K562 (cell line): ENCODE measurements at regions not wholly inside any gene's neighbourhood (a gene's known extent, or its start where the extent isn't known, plus 50 kb on each side); places are given as distances from the start of the nearest gene placed in this dataset.

Source experiments
- ATAC-seq: fragments of 200-7000 bp; cut with Tn5 transposase; 3 replicates; pipeline ENCODE4 v1.9.1; 2020; ENCODE audit warnings: moderate library complexity
- BruUV-seq: library from RNA; stranded (reverse); fragments of 400-500 nt; replicated peaks from 2 replicates; lab custom pipeline; 2021; lab: Mats Ljungman, UMichigan
- CTCF ChIA-PET: fragments of 300-600 bp; formaldehyde crosslinking; extraction: SDS; loops from one replicate; lab custom pipeline; 2021; ENCODE audit warnings: low intra/inter-chr PET ratio; lab: Yijun Ruan, JAX
- POLR2A ChIA-PET: fragments of 300-600, 350-650 bp; sonication (Branson Sonifier 250); formaldehyde crosslinking; extraction: SDS; loops from one replicate; lab custom pipeline; 2021; ENCODE audit warnings: antibody characterized with exemption, inconsistent platforms; lab: Yijun Ruan, JAX
- DNase-seq, 4 experiments: peaks; one replicate each; pipeline versions ENCODE4 v3.0.0 to v3.0.0-alpha.2; 2011 to 2018; ENCODE audit warnings: low spot score in 3 of 4, mixed read lengths in 3 of 4; ENCODE audit errors: extremely low read depth in 1 of 4
- FAIRE-seq: peaks from 2 replicates; lab custom pipeline; 2011; peaks lifted over from hg19 to GRCh38; lab: Jason Lieb, UNC
- H2AFZ ChIP-seq: 2 replicates; pipeline ENCODE4 v1.6.0; 2011; ENCODE audit warnings: low read depth, low read length, control low read depth, inconsistent platforms
- H3K27ac ChIP-seq: fragments of 200-600 bp; 3 replicates; pipeline ENCODE4 v1.8.0; 2011; ENCODE audit warnings: low read depth, mild to moderate bottlenecking, control low read depth, inconsistent platforms, low read length, moderate library complexity, mixed read lengths; ENCODE audit errors: extremely low read depth
- H3K27me3 ChIP-seq, 2 experiments: fragments of 300-600 bp in 1 of 2; 2 replicates in 1 of 2; 3 replicates in 1 of 2; pipeline versions ENCODE4 v1.6.0 to v1.8.0; 2011; ENCODE audit warnings: inconsistent platforms in 2 of 2, low read length in 2 of 2, mild to moderate bottlenecking in 1 of 2, mixed read lengths in 1 of 2, moderate library complexity in 1 of 2; ENCODE audit not compliant: control insufficient read depth in 2 of 2, insufficient read depth in 2 of 2
- H3K36me3 ChIP-seq: fragments of 300-600 bp; 3 replicates; pipeline ENCODE4 v1.8.0; 2011; ENCODE audit warnings: mild to moderate bottlenecking, low read length, inconsistent platforms; ENCODE audit not compliant: control insufficient read depth, insufficient read depth
- H3K4me1 ChIP-seq, 2 experiments: fragments of 200-600 bp in 1 of 2; replicated peaks in 1 of 2; 2 replicates in 1 of 2; 3 replicates in 1 of 2; pipeline versions ENCODE4 v1.5.1 to v1.8.0; 2011; ENCODE audit warnings: inconsistent platforms in 2 of 2, low read length in 2 of 2, mild to moderate bottlenecking in 1 of 2, mixed read lengths in 1 of 2, moderate library complexity in 1 of 2; ENCODE audit not compliant: control insufficient read depth in 2 of 2, insufficient read depth in 2 of 2
- H3K4me2 ChIP-seq: 2 replicates; pipeline ENCODE4 v1.6.1; 2011; ENCODE audit warnings: low read length, control low read depth, inconsistent platforms, mixed read lengths; ENCODE audit not compliant: insufficient read depth
- H3K4me3 ChIP-seq: fragments of 200-600 bp; sonication (generic), shearing (Covaris generic); 2 replicates; pipeline ENCODE4 v1.5.1; 2016; ENCODE audit warnings: control low read depth, inconsistent platforms
- H3K79me2 ChIP-seq: fragments of 200-600 bp; 3 replicates; pipeline ENCODE4 v1.8.0; 2011; ENCODE audit warnings: low read length, inconsistent platforms; ENCODE audit not compliant: control insufficient read depth, insufficient read depth
- H3K9ac ChIP-seq, 2 experiments: 2 replicates each; pipeline versions ENCODE4 v1.6.0 to v1.6.1; 2011; ENCODE audit warnings: low read depth in 2 of 2, low read length in 2 of 2, control low read depth in 1 of 2, inconsistent platforms in 1 of 2, mild to moderate bottlenecking in 1 of 2, mixed read lengths in 1 of 2; ENCODE audit not compliant: insufficient read depth in 1 of 2
- H3K9me1 ChIP-seq: one replicate; pipeline ENCODE4 v1.6.0; 2011; ENCODE audit warnings: inconsistent platforms, mild to moderate bottlenecking, low read length, moderate library complexity; ENCODE audit not compliant: control insufficient read depth, insufficient read depth
- H3K9me3 ChIP-seq: replicated peaks from 2 replicates; pipeline ENCODE4 v1.5.1; 2011; ENCODE audit warnings: low read depth, low read length, inconsistent platforms; ENCODE audit not compliant: control insufficient read depth, insufficient read depth
- H4K20me1 ChIP-seq: replicated peaks from 2 replicates; pipeline ENCODE4 v1.6.1; 2011; ENCODE audit warnings: low read length, inconsistent platforms, mixed read lengths; ENCODE audit not compliant: control insufficient read depth, insufficient read depth
- TAF15 ChIP-seq: fragments of 200-400 bp; formaldehyde crosslinking; IDR thresholded peaks from 2 replicates; pipeline ENCODE4 v1.6.1; 2017; ENCODE audit warnings: mild to moderate bottlenecking, low read depth, low read length, moderate library complexity
- ZBTB11 ChIP-seq, 3 experiments: fragments of 200-800 bp in 1 of 3; fragments of 250-450 bp in 1 of 3; fragments of 450-650 bp in 1 of 3; sonication (Bioruptor Pico) in 1 of 3; sonication (Bioruptor generic) in 1 of 3; formaldehyde crosslinking in 1 of 3; IDR thresholded peaks; 2 replicates each; pipeline versions ENCODE4 v1.6.1 to v1.8.0; 2016 to 2022; ENCODE audit warnings: mild to moderate bottlenecking in 2 of 3, missing genetic modification characterization in 2 of 3, missing compliant biosample characterization in 1 of 3, moderate library complexity in 1 of 3
- ZNF780A ChIP-seq: fragments of 250-450 bp; sonication (Bioruptor Pico); IDR thresholded peaks from 2 replicates; pipeline ENCODE4 v1.5.0; 2021; ENCODE audit warnings: mild to moderate bottlenecking
- WGBS: fragments of 100-300 bp; shearing (Covaris generic); methylation state at CpG from one replicate; pipeline ENCODE4 v1.1.6; 2016; ENCODE audit warnings: low coverage, mixed read lengths; ENCODE audit not compliant: insufficient coverage; ENCODE audit errors: missing lambda C conversion rate; 5-methylcytosine and 5-hydroxymethylcytosine counted together
- in situ Hi-C: fragments of 300-500 bp; cut with MboI; formaldehyde crosslinking; loops from 4 replicates; pipeline ENCODE4 v1.15.0; 2018; ENCODE audit warnings: inconsistent platforms, mixed read lengths
- intact Hi-C: fragments of 100-400 bp; cut with micrococcal nuclease; formaldehyde crosslinking; loops from 2 replicates; pipeline ENCODE4 v1.14.2; 2022

GRCh38 chr20:54727490-54727889, 252.1 kb downstream of the DOK5 start:
- H4K20me1 ChIP-seq = no peaks in the 10 kb centered on the region
- no peaks in the 10 kb centered on the region for H3K79me2 ChIP-seq
- no peak for DNase-seq
- ChIA-PET CTCF (no interaction called here), POLR2A (no interaction called here)
- H3K9me3 ChIP-seq = no peaks in the 10 kb centered on the region
- no peaks in the 10 kb centered on the region for H3K4me1 ChIP-seq
- intact Hi-C loops (no loop called here), in situ Hi-C loops (no loop called here)
- no peak overlapping the region for H3K4me3 ChIP-seq
- no peak overlapping the region for H2AFZ ChIP-seq
- ATAC-seq = no peak
- H3K4me2 ChIP-seq = no peak overlapping the region
- no peak for TF ChIP-seq ZNF780A (CRISPR knock-in tag)
- no peaks in the 10 kb centered on the region for H3K36me3 ChIP-seq
- WGBS = 0% methylated on average over 4 of the region's 4 CpGs
- H3K9me1 ChIP-seq = no peaks in the 10 kb centered on the region
- no TSS peak for BruUV-seq
- H3K27ac ChIP-seq = no peak overlapping the region
- no peak for FAIRE-seq
- H3K27me3 ChIP-seq = no peaks in the 10 kb centered on the region
- no peak overlapping the region for H3K9ac ChIP-seq

- no peak overlapping the region for H3K4me3 ChIP-seq
- 0% methylated on average over 6 of the region's 6 CpGs for WGBS
- H4K20me1 ChIP-seq = no peaks in the 10 kb centered on the region
- H2AFZ ChIP-seq = no peak overlapping the region
- no peaks in the 10 kb centered on the region for H3K4me1 ChIP-seq
- no TSS peak for BruUV-seq
- CTCF ChIA-PET = no interaction called here
- no peak for TF ChIP-seq TAF15
- peak in 1 of 3 experiments; percentile 82; a peak in 2 of 6 replicates for TF ChIP-seq ZBTB11 (CRISPR knock-in tag; IDR thresholded peaks at IDR 0.05)
- TF ChIP-seq, all 486 proteins: peak for 1
- H3K9ac ChIP-seq = no peak overlapping the region
- POLR2A ChIA-PET = no interaction called here
- H3K4me2 ChIP-seq = no peak overlapping the region
- H3K9me3 ChIP-seq = no peaks in the 10 kb centered on the region
- H3K36me3 ChIP-seq = no peaks in the 10 kb centered on the region
- no peaks in the 10 kb centered on the region for H3K79me2 ChIP-seq
- FAIRE-seq (no peak), DNase-seq (no peak), ATAC-seq (no peak)
- intact Hi-C loops (no loop called here), in situ Hi-C loops (no loop called here)
- no peaks in the 10 kb centered on the region for H3K27me3 ChIP-seq
- no peak overlapping the region for H3K27ac ChIP-seq
- H3K9me1 ChIP-seq = no peaks in the 10 kb centered on the region
Observed at GRCh38 chr20:54726687-54727300, 251.4 kb downstream of the DOK5 start.
